ENCODE measurements at regions not wholly inside any gene's neighbourhood (a gene's known extent, or its start where the extent isn't known, plus 50 kb on each side); places are given as distances from the start of the nearest gene placed in this dataset.

DNA sequence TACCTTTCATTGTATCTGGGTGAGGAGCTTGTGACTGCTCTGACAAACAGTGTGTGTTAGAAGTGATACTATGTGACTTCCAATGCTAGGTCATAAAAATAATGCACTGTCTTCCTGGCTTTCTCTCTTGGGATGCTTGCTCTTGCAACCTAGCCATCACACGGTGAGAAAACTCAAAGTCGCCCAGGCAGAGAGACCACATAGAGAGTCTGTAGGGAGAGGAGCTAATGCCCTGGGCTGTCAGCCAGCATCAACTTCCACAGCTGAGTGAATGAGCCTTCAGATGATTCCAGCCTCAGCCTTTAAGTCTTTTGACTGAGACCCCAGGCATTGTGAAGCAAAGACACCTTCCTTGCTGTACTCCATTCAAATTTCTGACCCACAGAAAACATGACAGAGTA lies 220.6 kb upstream of the SGO1 start (continued):
- no peak for TF ChIP-seq ETV6 (CRISPR knock-in tag; IDR thresholded peaks at IDR 0.05)
- TF ChIP-seq, protein P1, sequence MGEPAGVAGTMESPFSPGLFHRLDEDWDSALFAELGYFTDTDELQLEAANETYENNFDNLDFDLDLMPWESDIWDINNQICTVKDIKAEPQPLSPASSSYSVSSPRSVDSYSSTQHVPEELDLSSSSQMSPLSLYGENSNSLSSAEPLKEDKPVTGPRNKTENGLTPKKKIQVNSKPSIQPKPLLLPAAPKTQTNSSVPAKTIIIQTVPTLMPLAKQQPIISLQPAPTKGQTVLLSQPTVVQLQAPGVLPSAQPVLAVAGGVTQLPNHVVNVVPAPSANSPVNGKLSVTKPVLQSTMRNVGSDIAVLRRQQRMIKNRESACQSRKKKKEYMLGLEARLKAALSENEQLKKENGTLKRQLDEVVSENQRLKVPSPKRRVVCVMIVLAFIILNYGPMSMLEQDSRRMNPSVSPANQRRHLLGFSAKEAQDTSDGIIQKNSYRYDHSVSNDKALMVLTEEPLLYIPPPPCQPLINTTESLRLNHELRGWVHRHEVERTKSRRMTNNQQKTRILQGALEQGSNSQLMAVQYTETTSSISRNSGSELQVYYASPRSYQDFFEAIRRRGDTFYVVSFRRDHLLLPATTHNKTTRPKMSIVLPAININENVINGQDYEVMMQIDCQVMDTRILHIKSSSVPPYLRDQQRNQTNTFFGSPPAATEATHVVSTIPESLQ (CRISPR knock-in tag; IDR thresholded peaks at IDR 0.05): no peak
- TF ChIP-seq, protein P2, sequence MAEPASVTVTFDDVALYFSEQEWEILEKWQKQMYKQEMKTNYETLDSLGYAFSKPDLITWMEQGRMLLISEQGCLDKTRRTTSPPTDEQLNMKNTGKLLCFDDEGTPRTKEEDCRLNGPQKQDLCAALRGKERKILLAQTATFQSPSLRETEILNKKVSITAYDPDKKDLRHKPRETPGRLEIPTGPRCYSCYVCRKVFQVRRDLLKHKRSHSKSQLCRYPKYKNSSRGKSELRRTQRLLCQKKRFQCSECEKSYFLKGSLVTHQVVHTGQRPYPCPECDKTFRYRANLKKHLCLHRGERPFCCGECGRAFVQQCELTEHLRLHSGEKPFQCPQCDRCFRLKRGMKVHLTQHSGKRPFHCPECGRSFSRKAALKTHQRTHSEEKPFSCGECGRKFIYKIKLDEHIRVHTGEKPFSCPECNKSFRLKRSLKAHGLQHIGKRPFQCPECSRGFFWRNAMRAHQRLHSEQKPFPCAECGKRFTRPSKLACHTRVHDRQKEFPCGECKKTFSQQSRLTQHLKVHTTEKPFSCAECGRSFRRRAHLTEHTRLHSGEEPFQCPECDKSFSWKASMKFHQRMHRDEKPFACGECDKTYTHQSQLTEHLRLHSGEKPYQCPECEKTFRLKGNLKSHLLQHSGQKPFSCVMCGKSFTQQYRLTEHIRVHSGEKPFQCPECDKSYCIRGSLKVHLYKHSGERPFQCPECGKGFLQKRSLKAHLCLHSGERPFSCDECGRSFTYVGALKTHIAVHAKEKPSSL (CRISPR knock-in tag; conservative IDR thresholded peaks at IDR 0.05): no peak

DNA sequence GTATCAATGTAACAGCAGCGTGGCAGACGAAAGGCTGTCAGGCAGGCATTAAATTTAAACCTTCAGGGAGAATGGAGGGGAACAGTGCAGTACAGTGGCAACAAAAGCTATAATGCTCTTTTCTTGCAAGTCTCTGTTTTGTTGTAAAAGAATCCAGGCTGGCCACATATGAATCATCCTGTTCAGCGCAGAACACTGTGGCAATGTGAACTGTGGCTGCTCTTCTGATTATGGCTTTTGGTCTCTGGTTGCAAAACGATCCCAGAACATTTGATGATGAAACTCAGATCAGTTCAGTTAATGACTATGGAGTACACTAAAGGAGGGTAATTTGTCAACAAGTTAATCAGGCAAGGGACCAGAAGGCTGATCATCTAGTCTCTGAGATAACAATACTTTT lies 219.7 kb upstream of the SGO1 start:
- no peak for ATAC-seq
- Mint-ChIP-seq H3K36me3 (no peaks in the 10 kb centered on the region), H3K27me3 (ENCODE audit: low read depth) (no peaks in the 10 kb centered on the region), H3K4me1 (peaks cover 17% of the 10 kb centered on the region), H3K4me3 (no peak overlapping the region), H3K9me3 (no peaks in the 10 kb centered on the region), H3K27ac (no peak overlapping the region)
- TF ChIP-seq TCF7 (CRISPR knock-in tag; IDR thresholded peaks at IDR 0.05; ENCODE audit: low read depth) (no peak), TEAD1 (CRISPR knock-in tag; IDR thresholded peaks at IDR 0.05) (no peak), CREB1 (CRISPR knock-in tag; IDR thresholded peaks at IDR 0.05) (no peak), NFATC4 (CRISPR knock-in tag; IDR thresholded peaks at IDR 0.05) (no peak), IRF2 (CRISPR knock-in tag; IDR thresholded peaks at IDR 0.05; ENCODE audit: borderline replicate concordance, low read depth) (no peak)
- TF ChIP-seq, protein P3, sequence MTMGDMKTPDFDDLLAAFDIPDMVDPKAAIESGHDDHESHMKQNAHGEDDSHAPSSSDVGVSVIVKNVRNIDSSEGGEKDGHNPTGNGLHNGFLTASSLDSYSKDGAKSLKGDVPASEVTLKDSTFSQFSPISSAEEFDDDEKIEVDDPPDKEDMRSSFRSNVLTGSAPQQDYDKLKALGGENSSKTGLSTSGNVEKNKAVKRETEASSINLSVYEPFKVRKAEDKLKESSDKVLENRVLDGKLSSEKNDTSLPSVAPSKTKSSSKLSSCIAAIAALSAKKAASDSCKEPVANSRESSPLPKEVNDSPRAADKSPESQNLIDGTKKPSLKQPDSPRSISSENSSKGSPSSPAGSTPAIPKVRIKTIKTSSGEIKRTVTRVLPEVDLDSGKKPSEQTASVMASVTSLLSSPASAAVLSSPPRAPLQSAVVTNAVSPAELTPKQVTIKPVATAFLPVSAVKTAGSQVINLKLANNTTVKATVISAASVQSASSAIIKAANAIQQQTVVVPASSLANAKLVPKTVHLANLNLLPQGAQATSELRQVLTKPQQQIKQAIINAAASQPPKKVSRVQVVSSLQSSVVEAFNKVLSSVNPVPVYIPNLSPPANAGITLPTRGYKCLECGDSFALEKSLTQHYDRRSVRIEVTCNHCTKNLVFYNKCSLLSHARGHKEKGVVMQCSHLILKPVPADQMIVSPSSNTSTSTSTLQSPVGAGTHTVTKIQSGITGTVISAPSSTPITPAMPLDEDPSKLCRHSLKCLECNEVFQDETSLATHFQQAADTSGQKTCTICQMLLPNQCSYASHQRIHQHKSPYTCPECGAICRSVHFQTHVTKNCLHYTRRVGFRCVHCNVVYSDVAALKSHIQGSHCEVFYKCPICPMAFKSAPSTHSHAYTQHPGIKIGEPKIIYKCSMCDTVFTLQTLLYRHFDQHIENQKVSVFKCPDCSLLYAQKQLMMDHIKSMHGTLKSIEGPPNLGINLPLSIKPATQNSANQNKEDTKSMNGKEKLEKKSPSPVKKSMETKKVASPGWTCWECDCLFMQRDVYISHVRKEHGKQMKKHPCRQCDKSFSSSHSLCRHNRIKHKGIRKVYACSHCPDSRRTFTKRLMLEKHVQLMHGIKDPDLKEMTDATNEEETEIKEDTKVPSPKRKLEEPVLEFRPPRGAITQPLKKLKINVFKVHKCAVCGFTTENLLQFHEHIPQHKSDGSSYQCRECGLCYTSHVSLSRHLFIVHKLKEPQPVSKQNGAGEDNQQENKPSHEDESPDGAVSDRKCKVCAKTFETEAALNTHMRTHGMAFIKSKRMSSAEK (CRISPR knock-in tag; IDR thresholded peaks at IDR 0.05; ENCODE audit: borderline replicate concordance): no peak
- TF ChIP-seq, protein P4, sequence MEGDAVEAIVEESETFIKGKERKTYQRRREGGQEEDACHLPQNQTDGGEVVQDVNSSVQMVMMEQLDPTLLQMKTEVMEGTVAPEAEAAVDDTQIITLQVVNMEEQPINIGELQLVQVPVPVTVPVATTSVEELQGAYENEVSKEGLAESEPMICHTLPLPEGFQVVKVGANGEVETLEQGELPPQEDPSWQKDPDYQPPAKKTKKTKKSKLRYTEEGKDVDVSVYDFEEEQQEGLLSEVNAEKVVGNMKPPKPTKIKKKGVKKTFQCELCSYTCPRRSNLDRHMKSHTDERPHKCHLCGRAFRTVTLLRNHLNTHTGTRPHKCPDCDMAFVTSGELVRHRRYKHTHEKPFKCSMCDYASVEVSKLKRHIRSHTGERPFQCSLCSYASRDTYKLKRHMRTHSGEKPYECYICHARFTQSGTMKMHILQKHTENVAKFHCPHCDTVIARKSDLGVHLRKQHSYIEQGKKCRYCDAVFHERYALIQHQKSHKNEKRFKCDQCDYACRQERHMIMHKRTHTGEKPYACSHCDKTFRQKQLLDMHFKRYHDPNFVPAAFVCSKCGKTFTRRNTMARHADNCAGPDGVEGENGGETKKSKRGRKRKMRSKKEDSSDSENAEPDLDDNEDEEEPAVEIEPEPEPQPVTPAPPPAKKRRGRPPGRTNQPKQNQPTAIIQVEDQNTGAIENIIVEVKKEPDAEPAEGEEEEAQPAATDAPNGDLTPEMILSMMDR (IDR thresholded peaks at IDR 0.05): no peak
- ChIA-PET CTCF (no interaction called here), POLR2A (no interaction called here)
- no peak for DNase-seq (ENCODE audit: low spot score)

DNA sequence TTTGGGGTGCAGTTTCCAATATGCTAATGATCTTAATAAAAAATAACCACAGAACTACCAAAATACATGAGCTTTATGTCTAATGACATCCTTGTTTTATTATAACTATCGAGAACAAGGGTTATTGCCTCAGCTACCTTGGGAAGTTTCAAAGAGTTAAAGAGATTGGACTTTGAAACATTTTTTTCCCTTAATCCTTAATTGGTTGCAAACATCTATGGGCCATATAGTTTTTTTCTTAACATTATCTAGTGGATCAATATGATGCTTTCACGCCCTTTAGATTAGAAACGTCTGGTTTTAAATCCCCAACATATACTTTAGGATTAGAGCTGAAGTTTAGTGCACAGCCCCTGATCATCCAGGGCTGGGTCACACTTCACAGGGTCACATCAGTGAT lies 219.2 kb upstream of the SGO1 start:
- Mint-ChIP-seq H3K4me1 (peaks cover 16% of the 10 kb centered on the region), H3K27ac (no peak overlapping the region)
- POLR2A ChIA-PET: no interaction called here
- no peak for TF ChIP-seq MYBL2 (CRISPR knock-in tag; IDR thresholded peaks at IDR 0.05)
- TF ChIP-seq, protein P5, sequence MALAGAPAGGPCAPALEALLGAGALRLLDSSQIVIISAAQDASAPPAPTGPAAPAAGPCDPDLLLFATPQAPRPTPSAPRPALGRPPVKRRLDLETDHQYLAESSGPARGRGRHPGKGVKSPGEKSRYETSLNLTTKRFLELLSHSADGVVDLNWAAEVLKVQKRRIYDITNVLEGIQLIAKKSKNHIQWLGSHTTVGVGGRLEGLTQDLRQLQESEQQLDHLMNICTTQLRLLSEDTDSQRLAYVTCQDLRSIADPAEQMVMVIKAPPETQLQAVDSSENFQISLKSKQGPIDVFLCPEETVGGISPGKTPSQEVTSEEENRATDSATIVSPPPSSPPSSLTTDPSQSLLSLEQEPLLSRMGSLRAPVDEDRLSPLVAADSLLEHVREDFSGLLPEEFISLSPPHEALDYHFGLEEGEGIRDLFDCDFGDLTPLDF (CRISPR knock-in tag; IDR thresholded peaks at IDR 0.05): no peak
- no peak for TF ChIP-seq SMAD4 (CRISPR knock-in tag; IDR thresholded peaks at IDR 0.05)
- TF ChIP-seq, protein P6, sequence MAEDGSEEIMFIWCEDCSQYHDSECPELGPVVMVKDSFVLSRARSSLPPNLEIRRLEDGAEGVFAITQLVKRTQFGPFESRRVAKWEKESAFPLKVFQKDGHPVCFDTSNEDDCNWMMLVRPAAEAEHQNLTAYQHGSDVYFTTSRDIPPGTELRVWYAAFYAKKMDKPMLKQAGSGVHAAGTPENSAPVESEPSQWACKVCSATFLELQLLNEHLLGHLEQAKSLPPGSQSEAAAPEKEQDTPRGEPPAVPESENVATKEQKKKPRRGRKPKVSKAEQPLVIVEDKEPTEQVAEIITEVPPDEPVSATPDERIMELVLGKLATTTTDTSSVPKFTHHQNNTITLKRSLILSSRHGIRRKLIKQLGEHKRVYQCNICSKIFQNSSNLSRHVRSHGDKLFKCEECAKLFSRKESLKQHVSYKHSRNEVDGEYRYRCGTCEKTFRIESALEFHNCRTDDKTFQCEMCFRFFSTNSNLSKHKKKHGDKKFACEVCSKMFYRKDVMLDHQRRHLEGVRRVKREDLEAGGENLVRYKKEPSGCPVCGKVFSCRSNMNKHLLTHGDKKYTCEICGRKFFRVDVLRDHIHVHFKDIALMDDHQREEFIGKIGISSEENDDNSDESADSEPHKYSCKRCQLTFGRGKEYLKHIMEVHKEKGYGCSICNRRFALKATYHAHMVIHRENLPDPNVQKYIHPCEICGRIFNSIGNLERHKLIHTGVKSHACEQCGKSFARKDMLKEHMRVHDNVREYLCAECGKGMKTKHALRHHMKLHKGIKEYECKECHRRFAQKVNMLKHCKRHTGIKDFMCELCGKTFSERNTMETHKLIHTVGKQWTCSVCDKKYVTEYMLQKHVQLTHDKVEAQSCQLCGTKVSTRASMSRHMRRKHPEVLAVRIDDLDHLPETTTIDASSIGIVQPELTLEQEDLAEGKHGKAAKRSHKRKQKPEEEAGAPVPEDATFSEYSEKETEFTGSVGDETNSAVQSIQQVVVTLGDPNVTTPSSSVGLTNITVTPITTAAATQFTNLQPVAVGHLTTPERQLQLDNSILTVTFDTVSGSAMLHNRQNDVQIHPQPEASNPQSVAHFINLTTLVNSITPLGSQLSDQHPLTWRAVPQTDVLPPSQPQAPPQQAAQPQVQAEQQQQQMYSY (CRISPR knock-in tag; IDR thresholded peaks at IDR 0.05): no peak
- TF ChIP-seq FOXJ3 (CRISPR knock-in tag; IDR thresholded peaks at IDR 0.05; ENCODE audit: borderline replicate concordance): no peak
- no peak for TF ChIP-seq TEAD4 (CRISPR knock-in tag; IDR thresholded peaks at IDR 0.05)
- TF ChIP-seq GABPB1 (CRISPR knock-in tag; IDR thresholded peaks at IDR 0.05): no peak
- no peak for TF ChIP-seq TEAD1 (CRISPR knock-in tag; IDR thresholded peaks at IDR 0.05)
- TF ChIP-seq ZNF219 (CRISPR knock-in tag; IDR thresholded peaks at IDR 0.05; ENCODE audit: borderline replicate concordance): no peak
- no peak for TF ChIP-seq ZNF263 (CRISPR knock-in tag; IDR thresholded peaks at IDR 0.05; ENCODE audit: low read depth)

More for the DNA sequence above, 219.2 kb upstream of the SGO1 start:
- DNase-seq (ENCODE audit: low spot score): no peak
- Mint-ChIP-seq H3K4me3 (no peak overlapping the region), H3K9me3 (no peaks in the 10 kb centered on the region), H3K36me3 (no peaks in the 10 kb centered on the region), H3K27me3 (ENCODE audit: low read depth) (no peaks in the 10 kb centered on the region)
- CTCF ChIA-PET: no interaction called here
- ATAC-seq: no peak
